ENCODE measurements at regions not wholly inside any gene's neighbourhood (a gene's known extent, or its start where the extent isn't known, plus 50 kb on each side); places are given as distances from the start of the nearest gene placed in this dataset.

- peak; percentile 56 for ATAC-seq
- intact Hi-C loops (cut with DNase I): no loop called here
- no peak for DNase-seq (ENCODE audit: low spot score)
Observed at GRCh38 chr2:198499539-198499938, 695.1 kb downstream of the PLCL1 start.

GRCh38 chr2:198498516-198498915 lies 694.1 kb downstream of the PLCL1 start:
- intact Hi-C loops (cut with DNase I): no loop called here
- DNase-seq (ENCODE audit: low spot score) (no peak), ATAC-seq (no peak)

- intact Hi-C loops (cut with DNase I): no loop called here
- DNase-seq (ENCODE audit: low spot score) (no peak), ATAC-seq (no peak)
Observed at GRCh38 chr2:198498048-198498447, 693.7 kb downstream of the PLCL1 start.

GRCh38 chr2:198494931-198495330 lies 690.5 kb downstream of the PLCL1 start:
- DNase-seq (ENCODE audit: low spot score): no peak
- intact Hi-C loops (cut with DNase I): no loop called here
- no peak for ATAC-seq

- intact Hi-C loops (cut with DNase I): no loop called here
Observed at GRCh38 chr2:198490748-198491147, 686.4 kb downstream of the PLCL1 start.

GRCh38 chr2:198488964-198489363 lies 684.6 kb downstream of the PLCL1 start:
- DNase-seq (ENCODE audit: low spot score) (no peak), ATAC-seq (no peak)
- intact Hi-C loops (cut with DNase I): no loop called here

More at GRCh38 chr2:198490748-198491147, 686.4 kb downstream of the PLCL1 start:
- DNase-seq (ENCODE audit: low spot score) (no peak), ATAC-seq (no peak)

- intact Hi-C loops (cut with DNase I): no loop called here
- ATAC-seq (no peak), DNase-seq (ENCODE audit: low spot score) (no peak)
Observed at GRCh38 chr2:198483051-198483450, 678.7 kb downstream of the PLCL1 start.

GRCh38 chr2:198479065-198479464 lies 674.7 kb downstream of the PLCL1 start:
- ATAC-seq (no peak), DNase-seq (ENCODE audit: low spot score) (no peak)
- intact Hi-C loops (cut with DNase I): no loop called here

GRCh38 chr2:198478361-198478760 lies 674.0 kb downstream of the PLCL1 start:
- intact Hi-C loops (cut with DNase I): no loop called here
- DNase-seq (ENCODE audit: low spot score): no peak

GRCh38 chr2:198476007-198476406 lies 671.6 kb downstream of the PLCL1 start:
- ATAC-seq (no peak), DNase-seq (ENCODE audit: low spot score) (no peak)
- intact Hi-C loops (cut with DNase I): no loop called here

More at GRCh38 chr2:198478361-198478760, 674.0 kb downstream of the PLCL1 start:
- ATAC-seq: no peak

- ATAC-seq (no peak), DNase-seq (ENCODE audit: low spot score) (no peak)
- intact Hi-C loops (cut with DNase I): no loop called here
Observed at GRCh38 chr2:198471291-198471690, 666.9 kb downstream of the PLCL1 start.

- intact Hi-C loops (cut with DNase I): no loop called here
- ATAC-seq: no peak
- DNase-seq (ENCODE audit: low spot score): no peak
Observed at GRCh38 chr2:198468136-198468535, 663.7 kb downstream of the PLCL1 start.

GRCh38 chr2:198465970-198466369 lies 661.6 kb downstream of the PLCL1 start:
- ATAC-seq: no peak
- intact Hi-C loops (cut with DNase I): no loop called here
- no peak for DNase-seq (ENCODE audit: low spot score)

- intact Hi-C loops (cut with DNase I): no loop called here
- ATAC-seq (no peak), DNase-seq (ENCODE audit: low spot score) (no peak)
Observed at GRCh38 chr2:198456418-198456817, 652.0 kb downstream of the PLCL1 start.

GRCh38 chr2:198453866-198454265 lies 649.5 kb downstream of the PLCL1 start:
- no peak for ATAC-seq
- DNase-seq (ENCODE audit: low spot score): no peak
- intact Hi-C loops (cut with DNase I): no loop called here

- no peak for DNase-seq (ENCODE audit: low spot score)
- intact Hi-C loops (cut with DNase I): no loop called here
- ATAC-seq: no peak
Observed at GRCh38 chr2:198452327-198452726, 647.9 kb downstream of the PLCL1 start.

GRCh38 chr2:198448789-198449188 lies 644.4 kb downstream of the PLCL1 start:
- intact Hi-C loops (cut with DNase I): no loop called here
- ATAC-seq: no peak
- DNase-seq (ENCODE audit: low spot score): no peak

- intact Hi-C loops (cut with DNase I): no loop called here
- no peak for DNase-seq (ENCODE audit: low spot score)
- ATAC-seq: no peak
Observed at GRCh38 chr2:198444800-198445287, 640.5 kb downstream of the PLCL1 start.

GRCh38 chr2:198441901-198442300 lies 637.5 kb downstream of the PLCL1 start:
- no peak for DNase-seq (ENCODE audit: low spot score)

GRCh38 chr2:198441246-198441645 lies 636.9 kb downstream of the PLCL1 start:
- intact Hi-C loops (cut with DNase I): no loop called here
- no peak for ATAC-seq
- DNase-seq (ENCODE audit: low spot score): no peak

More at GRCh38 chr2:198441901-198442300, 637.5 kb downstream of the PLCL1 start:
- intact Hi-C loops (cut with DNase I): no loop called here
- no peak for ATAC-seq

GRCh38 chr2:198440833-198441232 lies 636.4 kb downstream of the PLCL1 start:
- no peak for ATAC-seq
- DNase-seq (ENCODE audit: low spot score): no peak
- intact Hi-C loops (cut with DNase I): no loop called here

GRCh38 chr2:198438331-198438730 lies 633.9 kb downstream of the PLCL1 start:
- no peak for ATAC-seq
- no peak for DNase-seq (ENCODE audit: low spot score)
- intact Hi-C loops (cut with DNase I): no loop called here
